ENCODE measurements at regions not wholly inside any gene's neighbourhood (a gene's known extent, or its start where the extent isn't known, plus 50 kb on each side); places are given as distances from the start of the nearest gene placed in this dataset.
A peak's percentile ranks its signal among the peaks of the same experiment; 100 is the strongest.

- DNase-seq, result no peak
- H3K4me1 ChIP-seq (ENCODE audit: control insufficient read depth, insufficient read depth, low read length), result no peaks in the 10 kb centered on the region
- H3K9me3 ChIP-seq (ENCODE audit: control insufficient read depth, low read depth, low read length), result no peaks in the 10 kb centered on the region
- no peaks in the 10 kb centered on the region for H3K36me3 ChIP-seq (ENCODE audit: control insufficient read depth, insufficient read depth, low read length)
- H3K27me3 ChIP-seq (ENCODE audit: control insufficient read depth, insufficient read depth, low read length), result no peaks in the 10 kb centered on the region
- H3K4me3 ChIP-seq (ENCODE audit: low read length), result no peak overlapping the region
- H3K27ac ChIP-seq (ENCODE audit: low read length), result no peak overlapping the region
Measured at GRCh38 chr5:39505363-39505762, 80.6 kb upstream of the DAB2 start.

GRCh38 chr5:39503155-39503554 is 78.4 kb upstream of the DAB2 start:
- Histone ChIP-seq H3K36me3 (ENCODE audit: control insufficient read depth, insufficient read depth, low read length) (no peaks in the 10 kb centered on the region), H3K4me1 (ENCODE audit: control insufficient read depth, insufficient read depth, low read length) (no peaks in the 10 kb centered on the region), H3K4me3 (ENCODE audit: low read length) (no peak overlapping the region), H3K9me3 (ENCODE audit: control insufficient read depth, low read depth, low read length) (no peaks in the 10 kb centered on the region), H3K27ac (ENCODE audit: low read length) (no peak overlapping the region), H3K27me3 (ENCODE audit: control insufficient read depth, insufficient read depth, low read length) (no peaks in the 10 kb centered on the region)
- DNase-seq, result no peak
- WGBS (ENCODE audit: insufficient coverage, low lambda C conversion rate), result no CpG with 5 or more reads among the region's 1 CpG

GRCh38 chr5:39502704-39503103 is 77.9 kb upstream of the DAB2 start:
- no peaks in the 10 kb centered on the region for H3K27me3 ChIP-seq (ENCODE audit: control insufficient read depth, insufficient read depth, low read length)
- H3K4me3 ChIP-seq (ENCODE audit: low read length), result no peak overlapping the region
- no peaks in the 10 kb centered on the region for H3K36me3 ChIP-seq (ENCODE audit: control insufficient read depth, insufficient read depth, low read length)
- 100% methylated on average over 4 of the region's 6 CpGs for WGBS (ENCODE audit: insufficient coverage, low lambda C conversion rate)
- no peak overlapping the region for H3K27ac ChIP-seq (ENCODE audit: low read length)
- DNase-seq, result no peak
- no peaks in the 10 kb centered on the region for H3K4me1 ChIP-seq (ENCODE audit: control insufficient read depth, insufficient read depth, low read length)
- no peaks in the 10 kb centered on the region for H3K9me3 ChIP-seq (ENCODE audit: control insufficient read depth, low read depth, low read length)

- WGBS (ENCODE audit: insufficient coverage, low lambda C conversion rate), result no CpG with 5 or more reads among the region's 5 CpGs
- no peaks in the 10 kb centered on the region for H3K9me3 ChIP-seq (ENCODE audit: control insufficient read depth, low read depth, low read length)
- H3K36me3 ChIP-seq (ENCODE audit: control insufficient read depth, insufficient read depth, low read length), result no peaks in the 10 kb centered on the region
- DNase-seq, result no peak
- H3K4me1 ChIP-seq (ENCODE audit: control insufficient read depth, insufficient read depth, low read length), result no peaks in the 10 kb centered on the region
- peak overlapping the region; percentile 19 for H3K27ac ChIP-seq (ENCODE audit: low read length)
- no peaks in the 10 kb centered on the region for H3K27me3 ChIP-seq (ENCODE audit: control insufficient read depth, insufficient read depth, low read length)
- H3K4me3 ChIP-seq (ENCODE audit: low read length), result no peak overlapping the region
Measured at GRCh38 chr5:39501397-39501796, 76.6 kb upstream of the DAB2 start.

- no peaks in the 10 kb centered on the region for H3K36me3 ChIP-seq (ENCODE audit: control insufficient read depth, insufficient read depth, low read length)
- 45% methylated on average over 1 of the region's 2 CpGs for WGBS (ENCODE audit: insufficient coverage, low lambda C conversion rate)
- no peaks in the 10 kb centered on the region for H3K4me1 ChIP-seq (ENCODE audit: control insufficient read depth, insufficient read depth, low read length)
- no peaks in the 10 kb centered on the region for H3K27me3 ChIP-seq (ENCODE audit: control insufficient read depth, insufficient read depth, low read length)
- no peak overlapping the region for H3K27ac ChIP-seq (ENCODE audit: low read length)
- no peak overlapping the region for H3K4me3 ChIP-seq (ENCODE audit: low read length)
- no peaks in the 10 kb centered on the region for H3K9me3 ChIP-seq (ENCODE audit: control insufficient read depth, low read depth, low read length)
- no peak for DNase-seq
Measured at GRCh38 chr5:39500551-39501175, 75.9 kb upstream of the DAB2 start.

- H3K36me3 ChIP-seq (ENCODE audit: control insufficient read depth, insufficient read depth, low read length), result no peaks in the 10 kb centered on the region
- peak in 1 of 2 donors; percentile 27 for DNase-seq
- WGBS (ENCODE audit: insufficient coverage, low lambda C conversion rate), result 57% methylated on average over 2 of the region's 4 CpGs
- H3K27ac ChIP-seq (ENCODE audit: low read length), result no peak overlapping the region
- no peaks in the 10 kb centered on the region for H3K9me3 ChIP-seq (ENCODE audit: control insufficient read depth, low read depth, low read length)
- no peak overlapping the region for H3K4me3 ChIP-seq (ENCODE audit: low read length)
- no peaks in the 10 kb centered on the region for H3K27me3 ChIP-seq (ENCODE audit: control insufficient read depth, insufficient read depth, low read length)
- H3K4me1 ChIP-seq (ENCODE audit: control insufficient read depth, insufficient read depth, low read length), result no peaks in the 10 kb centered on the region
Measured at GRCh38 chr5:39498278-39498952, 73.6 kb upstream of the DAB2 start.

GRCh38 chr5:39497322-39497721 is 72.5 kb upstream of the DAB2 start:
- H3K4me3 ChIP-seq (ENCODE audit: low read length), result no peak overlapping the region
- H3K27me3 ChIP-seq (ENCODE audit: control insufficient read depth, insufficient read depth, low read length), result no peaks in the 10 kb centered on the region
- H3K27ac ChIP-seq (ENCODE audit: low read length), result no peak overlapping the region
- 100% methylated on average over 1 of the region's 4 CpGs for WGBS (ENCODE audit: insufficient coverage, low lambda C conversion rate)
- DNase-seq, result no peak
- no peaks in the 10 kb centered on the region for H3K4me1 ChIP-seq (ENCODE audit: control insufficient read depth, insufficient read depth, low read length)
- H3K9me3 ChIP-seq (ENCODE audit: control insufficient read depth, low read depth, low read length), result no peaks in the 10 kb centered on the region
- H3K36me3 ChIP-seq (ENCODE audit: control insufficient read depth, insufficient read depth, low read length), result no peaks in the 10 kb centered on the region

- Histone ChIP-seq H3K9me3 (ENCODE audit: control insufficient read depth, low read depth, low read length) (peaks cover 6% of the 10 kb centered on the region), H3K36me3 (ENCODE audit: control insufficient read depth, insufficient read depth, low read length) (no peaks in the 10 kb centered on the region), H3K4me3 (ENCODE audit: low read length) (no peak overlapping the region), H3K27ac (ENCODE audit: low read length) (no peak overlapping the region), H3K4me1 (ENCODE audit: control insufficient read depth, insufficient read depth, low read length) (no peaks in the 10 kb centered on the region), H3K27me3 (ENCODE audit: control insufficient read depth, insufficient read depth, low read length) (no peaks in the 10 kb centered on the region)
- WGBS (ENCODE audit: insufficient coverage, low lambda C conversion rate), result 67% methylated on average over 1 of the region's 1 CpG
- no peak for DNase-seq
Measured at GRCh38 chr5:39495227-39495626, 70.4 kb upstream of the DAB2 start.

- H3K4me1 ChIP-seq (ENCODE audit: control insufficient read depth, insufficient read depth, low read length), result no peaks in the 10 kb centered on the region
- peaks cover 7% of the 10 kb centered on the region for H3K9me3 ChIP-seq (ENCODE audit: control insufficient read depth, low read depth, low read length)
- no peaks in the 10 kb centered on the region for H3K27me3 ChIP-seq (ENCODE audit: control insufficient read depth, insufficient read depth, low read length)
- no peak overlapping the region for H3K4me3 ChIP-seq (ENCODE audit: low read length)
- H3K36me3 ChIP-seq (ENCODE audit: control insufficient read depth, insufficient read depth, low read length), result no peaks in the 10 kb centered on the region
- 100% methylated on average over 1 of the region's 1 CpG for WGBS (ENCODE audit: insufficient coverage, low lambda C conversion rate)
- no peak for DNase-seq
- no peak overlapping the region for H3K27ac ChIP-seq (ENCODE audit: low read length)
Measured at GRCh38 chr5:39494534-39494933, 69.8 kb upstream of the DAB2 start.

GRCh38 chr5:39494107-39494510 is 69.3 kb upstream of the DAB2 start:
- no peaks in the 10 kb centered on the region for H3K4me1 ChIP-seq (ENCODE audit: control insufficient read depth, insufficient read depth, low read length)
- H3K27me3 ChIP-seq (ENCODE audit: control insufficient read depth, insufficient read depth, low read length), result no peaks in the 10 kb centered on the region
- H3K4me3 ChIP-seq (ENCODE audit: low read length), result no peak overlapping the region
- H3K27ac ChIP-seq (ENCODE audit: low read length), result no peak overlapping the region
- H3K36me3 ChIP-seq (ENCODE audit: control insufficient read depth, insufficient read depth, low read length), result no peaks in the 10 kb centered on the region
- WGBS (ENCODE audit: insufficient coverage, low lambda C conversion rate), result no CpG with 5 or more reads among the region's 3 CpGs
- no peak for DNase-seq
- peaks cover 7% of the 10 kb centered on the region for H3K9me3 ChIP-seq (ENCODE audit: control insufficient read depth, low read depth, low read length)

GRCh38 chr5:39491210-39491609 is 66.4 kb upstream of the DAB2 start:
- DNase-seq, result no peak

More at GRCh38 chr5:39491210-39491609, 66.4 kb upstream of the DAB2 start:
- WGBS (ENCODE audit: insufficient coverage, low lambda C conversion rate), result no CpG with 5 or more reads among the region's 1 CpG
- Histone ChIP-seq H3K4me3 (ENCODE audit: low read length) (no peak overlapping the region), H3K27ac (ENCODE audit: low read length) (no peak overlapping the region), H3K36me3 (ENCODE audit: control insufficient read depth, insufficient read depth, low read length) (no peaks in the 10 kb centered on the region), H3K4me1 (ENCODE audit: control insufficient read depth, insufficient read depth, low read length) (no peaks in the 10 kb centered on the region), H3K9me3 (ENCODE audit: control insufficient read depth, low read depth, low read length) (peaks cover 7% of the 10 kb centered on the region), H3K27me3 (ENCODE audit: control insufficient read depth, insufficient read depth, low read length) (no peaks in the 10 kb centered on the region)

Data from large intestine (tissue), 3 donors.